Testis (tissue), 2 donors: ENCODE measurements at regions not wholly inside any gene's neighbourhood (a gene's known extent, or its start where the extent isn't known, plus 50 kb on each side); places are given as distances from the start of the nearest gene placed in this dataset.

Experiments used
- DNase-seq: peaks from one replicate; pipeline ENCODE4 v3.0.0-alpha.2; 2019
- H3K27ac ChIP-seq, 2 donors: fragments of 200-600 bp; sonication (generic); one replicate each; pipeline ENCODE4 v1.5.1; 2019
- H3K27me3 ChIP-seq: fragments of 200-600 bp; sonication (generic); one replicate; pipeline ENCODE4 v1.5.1; 2019
- H3K36me3 ChIP-seq: fragments of 200-600 bp; sonication (generic); one replicate; pipeline ENCODE4 v1.5.1; 2017; ENCODE audit warnings: low read depth; ENCODE audit errors: missing control alignments
- H3K4me1 ChIP-seq: fragments of 200-600 bp; sonication (generic); one replicate; pipeline ENCODE4 v1.5.1; 2019
- H3K4me3 ChIP-seq, 2 donors: fragments of 200-600 bp; sonication (generic); one replicate each; pipeline ENCODE4 v1.5.1; 2017 to 2019
- H3K9me3 ChIP-seq: fragments of 200-600 bp; sonication (generic); one replicate; pipeline ENCODE4 v1.5.1; 2017
- CTCF ChIP-seq, 3 experiments: fragments of 450-650 bp in 2 of 3; fragments of 200-600 bp in 1 of 3; sonication (generic) in 1 of 3; IDR thresholded peaks; one replicate each; pipeline ENCODE4 v1.5.1; 2016 to 2019; ENCODE audit warnings: antibody characterized with exemption in 3 of 3, mild to moderate bottlenecking in 2 of 3, moderate library complexity in 1 of 3
- POLR2A ChIP-seq: fragments of 450-650 bp; IDR thresholded peaks from one replicate; pipeline ENCODE4 v1.6.1; 2017; ENCODE audit warnings: antibody characterized with exemption, mild to moderate bottlenecking, moderate library complexity
- WGBS, 2 donors: methylation state at CpG; one replicate each; pipeline ENCODE4 v1.1.5; 2018; 5-methylcytosine and 5-hydroxymethylcytosine counted together
- intact Hi-C: fragments of 100-400 bp; cut with DNase I; formaldehyde crosslinking; loops from one replicate; pipeline ENCODE4 v1.15.1; 2023; ENCODE audit warnings: low total_unique reads

DNA sequence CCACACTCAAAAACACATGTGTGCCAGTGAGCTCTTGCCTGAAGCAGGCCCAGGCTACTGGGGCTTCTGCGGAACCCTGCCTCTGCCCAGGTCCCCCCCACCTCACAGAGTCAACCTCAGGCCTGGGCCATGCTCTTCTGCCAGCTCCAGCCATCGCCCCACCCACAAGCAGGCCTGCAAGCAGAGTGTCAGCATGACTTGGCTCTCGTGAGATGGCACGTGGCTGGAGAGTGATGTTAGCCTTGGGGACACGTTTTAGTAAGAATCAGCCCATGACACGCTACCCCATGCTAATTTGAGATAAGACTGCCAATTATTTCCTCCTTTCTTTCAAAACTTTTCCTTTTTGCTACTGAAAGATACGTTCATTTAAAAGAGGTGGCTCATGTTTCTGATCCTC, 351.7 kb downstream of the IRX2 start:
- Histone ChIP-seq H3K4me1 (no peaks in the 10 kb centered on the region), H3K36me3 (no peaks in the 10 kb centered on the region), H3K27me3 (no peaks in the 10 kb centered on the region), H3K27ac (no peak overlapping the region), H3K4me3 (no peak overlapping the region), H3K9me3 (no peaks in the 10 kb centered on the region)
- 65 to 79% methylated on average over 5 to 7 of the region's 7 CpGs for WGBS, 2 donors
- TF ChIP-seq POLR2A (no peak), CTCF (IDR thresholded peaks at IDR 0.05) (no peak)
- no peak for DNase-seq
- intact Hi-C loops, result no loop called here

GRCh38 chr5:2399096-2399495, 352.4 kb downstream of the IRX2 start:
- no peaks in the 10 kb centered on the region for H3K27me3 ChIP-seq
- no peaks in the 10 kb centered on the region for H3K36me3 ChIP-seq
- DNase-seq, result no peak
- no peaks in the 10 kb centered on the region for H3K4me1 ChIP-seq
- no peak for TF ChIP-seq CTCF (IDR thresholded peaks at IDR 0.05)
- no peak for TF ChIP-seq POLR2A
- intact Hi-C loops, result no loop called here
- no peak overlapping the region for H3K27ac ChIP-seq
- H3K4me3 ChIP-seq, result no peak overlapping the region
- H3K9me3 ChIP-seq, result no peaks in the 10 kb centered on the region
- 64 to 78% methylated on average over 4 of the region's 4 CpGs for WGBS, 2 donors

DNA sequence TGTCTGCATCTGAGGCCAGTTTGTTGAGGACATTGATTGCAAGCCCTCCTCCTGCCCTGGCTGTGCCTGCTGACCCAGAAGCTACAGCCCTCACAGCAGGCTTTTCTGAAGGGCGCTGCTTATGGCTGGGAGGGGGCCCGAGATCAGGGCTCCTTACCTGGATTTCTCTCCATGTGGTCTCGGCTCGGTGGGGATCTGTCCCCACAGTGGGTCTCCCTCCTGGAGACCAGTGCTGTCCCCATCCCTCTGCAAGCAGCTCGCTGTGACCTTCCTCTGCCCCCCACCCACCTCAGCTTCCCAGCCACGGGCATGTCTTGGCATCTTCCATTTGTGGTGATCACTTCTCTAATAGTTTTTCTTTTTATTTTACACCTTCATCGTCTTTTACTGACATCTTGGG, 357.9 kb downstream of the IRX2 start:
- Histone ChIP-seq H3K4me3 (no peak overlapping the region), H3K9me3 (no peaks in the 10 kb centered on the region), H3K27ac (no peak overlapping the region), H3K4me1 (no peaks in the 10 kb centered on the region), H3K27me3 (no peaks in the 10 kb centered on the region), H3K36me3 (no peaks in the 10 kb centered on the region)
- intact Hi-C loops, result no loop called here
- TF ChIP-seq CTCF (IDR thresholded peaks at IDR 0.05) (no peak), POLR2A (no peak)
- no peak for DNase-seq
- 83 to 86% methylated on average over 7 of the region's 7 CpGs for WGBS, 2 donors

GRCh38 chr5:2391566-2391965, 359.9 kb downstream of the IRX2 start:
- no peaks in the 10 kb centered on the region for H3K36me3 ChIP-seq
- TF ChIP-seq POLR2A (no peak), CTCF (IDR thresholded peaks at IDR 0.05) (no peak)
- H3K27ac ChIP-seq, result no peak overlapping the region
- H3K4me1 ChIP-seq, result no peaks in the 10 kb centered on the region
- WGBS, 2 donors, result 86 to 87% methylated on average over 10 of the region's 10 CpGs
- H3K9me3 ChIP-seq, result no peaks in the 10 kb centered on the region
- no peak overlapping the region for H3K4me3 ChIP-seq
- H3K27me3 ChIP-seq, result no peaks in the 10 kb centered on the region
- DNase-seq, result no peak
- intact Hi-C loops, result no loop called here

GRCh38 chr5:2391021-2391420, 360.5 kb downstream of the IRX2 start:
- TF ChIP-seq CTCF (IDR thresholded peaks at IDR 0.05) (no peak), POLR2A (no peak)
- no peaks in the 10 kb centered on the region for H3K4me1 ChIP-seq
- H3K27ac ChIP-seq, result no peak overlapping the region
- H3K4me3 ChIP-seq, result no peak overlapping the region
- no peaks in the 10 kb centered on the region for H3K9me3 ChIP-seq
- no peaks in the 10 kb centered on the region for H3K27me3 ChIP-seq
- 82 to 83% methylated on average over 10 of the region's 10 CpGs for WGBS, 2 donors
- no peak for DNase-seq
- intact Hi-C loops, result no loop called here
- H3K36me3 ChIP-seq, result no peaks in the 10 kb centered on the region
